SU-DHL-6 (cell line): ENCODE measurements at regions not wholly inside any gene's neighbourhood (a gene's known extent, or its start where the extent isn't known, plus 50 kb on each side); places are given as distances from the start of the nearest gene placed in this dataset.

Source experiments
- CTCF ChIP-seq: fragments of 200-600 bp; sonication (generic); IDR thresholded peaks from one replicate; pipeline ENCODE4 v1.5.1; 2017; ENCODE audit warnings: antibody characterized with exemption, mild to moderate bottlenecking, low read length, moderate library complexity; ENCODE audit not compliant: insufficient read depth, poor library complexity, severe bottlenecking
- EZH2phosphoT487 ChIP-seq: fragments of 200-600 bp; sonication (generic), shearing (Covaris generic); conservative IDR thresholded peaks from 2 replicates; pipeline ENCODE4 v1.6.1; 2018; ENCODE audit warnings: mild to moderate bottlenecking, antibody characterized with exemption, low read length, moderate library complexity, mixed read lengths

- TF ChIP-seq CTCF: no peak
- no peak for TF ChIP-seq EZH2phosphoT487
These were observed 64.8 kb downstream of the ARHGAP35 start for GRCh38 chr19:46925548-46925950.
